Posterior cingulate gyrus (tissue), 11 donors: ENCODE measurements at regions not wholly inside any gene's neighbourhood (a gene's known extent, or its start where the extent isn't known, plus 50 kb on each side); places are given as distances from the start of the nearest gene placed in this dataset.
A peak's percentile ranks its signal among the peaks of the same experiment; 100 is the strongest.
"Not testable (repeated sequence)": the region's sequence is repeated elsewhere in the genome, so short reads cannot be mapped to it uniquely, and the experiment has no call there.

Experiments used
- DNase-seq, 10 donors: peaks; one replicate each; pipeline versions ENCODE4 v3.0.0 to v3.0.0-alpha.2; 2020 to 2021; ENCODE audit warnings: mixed read lengths in 3 of 10
- intact Hi-C: fragments of 100-400 bp; cut with DNase I; formaldehyde crosslinking; loops from one replicate; pipeline ENCODE4 v1.15.1; 2023

DNA sequence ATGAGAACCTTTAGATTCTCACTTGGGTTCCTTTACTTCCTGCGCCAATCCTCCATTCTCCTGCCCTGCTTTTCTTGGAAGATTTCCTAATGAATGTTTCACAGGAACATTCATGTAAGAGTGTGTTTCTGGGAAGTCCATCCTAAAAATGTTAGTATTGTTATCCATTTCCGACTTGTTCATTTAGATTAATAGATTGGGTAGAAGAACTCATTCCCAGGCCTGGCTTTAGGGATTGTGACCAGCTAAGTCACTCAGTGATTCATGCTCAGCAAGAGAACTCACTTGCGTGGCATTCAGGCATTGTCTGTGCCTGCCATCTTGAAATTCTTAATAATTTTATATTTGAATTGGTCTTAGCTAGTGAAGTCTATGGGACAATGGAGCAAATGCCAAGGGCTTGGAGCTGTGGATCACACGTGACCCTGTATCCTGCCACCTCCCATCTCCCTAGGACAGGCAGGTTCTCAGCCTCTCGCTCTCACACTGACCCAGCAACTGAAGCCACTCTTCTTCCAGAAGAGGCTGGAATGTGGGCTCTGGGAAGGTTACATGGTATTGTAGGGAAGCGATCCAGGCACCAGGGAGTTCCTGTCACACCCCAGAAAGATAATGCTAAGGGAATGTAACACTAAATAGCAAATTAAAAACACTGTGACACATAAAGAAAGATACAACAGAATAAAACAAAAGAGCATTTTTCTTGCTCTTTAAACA, 562.1 kb downstream of the TMA16 start:
- intact Hi-C loops: no loop called here
- no peak for DNase-seq

- intact Hi-C loops: no loop called here
- no peak for DNase-seq
These were observed 564.4 kb downstream of the TMA16 start for GRCh38 chr4:164058776-164059445.

DNA sequence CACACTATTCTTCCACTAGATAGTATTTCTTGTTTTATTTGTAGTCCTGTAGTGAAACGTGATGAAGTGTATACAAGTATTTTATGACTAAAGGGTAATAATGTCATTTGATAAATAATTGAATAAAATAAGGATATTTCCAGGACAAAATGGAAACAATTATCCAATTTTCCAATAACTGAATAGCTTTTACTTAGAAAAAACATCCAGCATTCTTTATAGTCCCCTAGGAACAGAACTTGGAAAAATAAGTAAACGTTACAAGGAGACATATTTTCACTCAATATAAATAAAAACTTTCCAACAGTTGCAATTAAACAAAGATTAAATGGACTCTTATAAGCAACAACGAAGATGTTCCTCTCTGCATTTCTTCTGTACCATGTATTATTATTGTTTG, 566.0 kb downstream of the TMA16 start:
- intact Hi-C loops: no loop called here
- no peak for DNase-seq

DNA sequence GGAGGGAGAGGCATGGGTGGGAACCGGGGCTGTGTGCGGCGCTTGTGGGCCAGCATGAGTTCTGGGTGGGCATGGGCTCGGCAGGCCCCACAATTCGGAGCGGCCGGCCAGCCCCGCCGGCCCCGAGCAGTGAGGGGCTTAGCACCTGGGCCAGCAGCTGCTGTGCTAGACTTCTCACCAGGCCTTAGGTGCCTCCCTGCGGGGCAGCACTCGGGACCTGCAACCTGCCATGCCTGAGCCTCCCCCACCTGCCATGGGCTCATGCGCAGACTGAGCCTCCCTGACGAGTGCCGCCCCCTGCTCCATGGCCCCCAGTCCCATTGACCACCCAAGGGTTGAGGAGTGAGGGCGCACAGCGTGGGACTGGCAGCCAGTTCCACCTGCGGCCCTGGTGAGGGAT, 573.9 kb downstream of the TMA16 start:
- peak in 2 of 10 donors; percentile 44 to 67 for DNase-seq
- intact Hi-C loops: no loop called here

DNA sequence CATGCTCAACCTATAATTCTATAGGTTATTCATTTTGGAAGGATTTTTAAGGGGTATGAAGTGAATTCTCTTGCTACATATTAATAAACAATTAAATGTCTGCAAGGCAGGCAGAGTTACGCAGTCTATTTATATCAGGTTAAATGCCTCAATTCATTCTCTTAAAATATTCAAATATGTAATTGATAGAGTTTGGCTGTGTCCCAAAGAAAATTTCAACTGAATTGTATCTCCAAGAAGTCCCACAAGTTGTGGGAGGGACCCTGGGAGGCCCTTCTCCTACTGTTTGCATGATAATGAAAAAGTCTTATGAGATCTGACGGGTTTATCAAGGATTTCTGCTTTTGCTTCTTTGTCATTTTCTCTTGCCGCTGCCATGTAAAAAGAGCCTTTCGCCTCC, 576.1 kb downstream of the TMA16 start:
- no peak for DNase-seq
- intact Hi-C loops: no loop called here

DNA sequence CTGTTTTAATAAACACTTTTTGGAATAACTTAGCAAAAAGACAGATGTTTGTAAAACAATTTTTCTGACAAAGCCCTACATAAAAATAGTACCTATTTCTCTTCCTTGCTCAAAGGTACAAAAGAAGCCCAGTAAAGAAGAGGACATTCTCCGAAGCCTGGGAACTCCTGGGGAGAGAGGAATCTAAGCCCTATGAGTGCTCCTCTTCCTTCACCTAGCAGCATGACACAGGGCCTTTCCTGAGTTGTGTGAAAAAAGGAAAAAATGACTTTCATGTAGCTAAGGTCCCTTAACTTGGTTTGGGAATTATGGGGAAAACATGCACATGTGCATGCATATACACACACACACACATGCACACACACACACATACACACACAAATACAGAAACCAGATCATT, 586.9 kb downstream of the TMA16 start:
- intact Hi-C loops: no loop called here
- no peak for DNase-seq

DNA sequence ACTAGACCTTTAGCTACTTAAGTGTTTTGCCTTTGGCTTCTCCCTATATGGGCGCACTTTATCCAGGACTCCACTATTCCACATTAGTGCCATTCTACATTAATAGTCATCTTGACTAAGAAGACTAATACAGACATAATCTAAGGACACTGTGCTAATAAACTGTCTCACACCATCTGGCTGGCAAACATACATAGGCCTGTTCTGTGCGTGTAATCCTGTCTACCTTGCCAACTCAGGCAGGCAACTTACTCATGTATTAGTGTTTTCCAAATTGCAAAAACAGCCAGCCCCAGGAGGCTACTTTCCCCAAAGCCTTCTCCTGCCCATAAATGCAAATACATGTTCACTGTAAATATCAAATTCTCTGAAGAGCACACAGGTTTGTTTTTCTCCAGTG, 587.3 kb downstream of the TMA16 start:
- intact Hi-C loops: no loop called here
- no peak for DNase-seq

- no peak for DNase-seq
- intact Hi-C loops: no loop called here
These were observed 593.2 kb downstream of the TMA16 start for GRCh38 chr4:164087733-164088132.

- DNase-seq: no peak
- intact Hi-C loops: no loop called here
These were observed 601.0 kb downstream of the TMA16 start for GRCh38 chr4:164095313-164096110.

DNA sequence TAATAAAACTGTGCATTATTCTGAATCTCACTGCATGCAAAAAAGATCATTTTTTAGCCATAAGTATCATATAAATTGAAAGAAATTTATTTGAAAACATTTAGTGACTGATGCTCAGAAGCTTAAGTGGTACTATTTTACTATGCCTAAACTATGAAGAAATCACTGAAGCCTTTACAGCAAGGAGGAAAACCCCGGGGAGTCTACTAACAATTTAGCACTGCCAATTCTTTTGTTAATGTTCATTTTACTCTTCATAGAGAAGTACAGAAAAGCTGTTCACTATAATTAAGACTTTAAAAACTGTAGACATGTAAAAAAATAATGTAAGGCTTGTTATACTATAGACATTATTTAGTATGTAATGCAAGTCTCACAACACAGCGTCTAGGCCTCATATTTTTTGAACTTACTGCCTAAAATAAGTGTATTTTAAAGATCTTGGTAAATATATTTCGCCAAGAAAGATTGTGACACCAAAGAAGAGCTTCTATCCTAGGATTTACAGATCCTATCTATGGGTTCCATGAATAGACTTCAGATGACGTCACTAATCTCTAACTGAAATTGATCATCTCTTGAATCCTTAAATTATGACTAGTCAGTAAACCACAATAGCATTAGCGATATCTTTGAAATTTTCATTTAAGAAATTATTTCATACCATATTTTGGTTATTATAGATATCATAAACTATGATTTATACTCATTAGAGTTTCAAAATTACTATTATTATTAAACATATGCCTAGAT, 602.5 kb downstream of the TMA16 start:
- no peak for DNase-seq
- intact Hi-C loops: no loop called here

GRCh38 chr4:164100741-164101365, 606.4 kb downstream of the TMA16 start:
- intact Hi-C loops: not testable (repeated sequence)
- DNase-seq: peak in 2 of 10 donors; percentile 34 to 65

DNA sequence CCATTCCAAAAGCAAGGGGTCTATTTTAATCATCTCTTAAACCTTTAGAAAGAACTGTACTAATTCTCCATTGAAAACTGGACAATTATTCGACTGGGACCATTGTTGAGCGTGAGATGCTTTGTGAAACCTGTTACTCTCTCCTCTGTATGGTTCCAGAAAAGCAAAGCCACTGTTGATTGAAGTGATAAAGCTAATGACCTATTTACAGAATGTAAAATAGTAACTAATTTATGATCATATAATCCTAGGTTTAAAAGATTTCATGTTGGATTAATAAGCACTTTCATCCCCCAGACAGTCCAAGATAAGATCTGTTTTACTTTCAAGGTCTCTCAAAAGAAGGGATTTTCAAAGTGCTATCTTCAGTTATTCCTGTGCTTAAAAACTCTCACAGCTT, 614.5 kb downstream of the TMA16 start:
- intact Hi-C loops: no loop called here
- no peak for DNase-seq

- intact Hi-C loops: no loop called here
- DNase-seq: no peak
These were observed 615.0 kb downstream of the TMA16 start for GRCh38 chr4:164109503-164109902.

DNA sequence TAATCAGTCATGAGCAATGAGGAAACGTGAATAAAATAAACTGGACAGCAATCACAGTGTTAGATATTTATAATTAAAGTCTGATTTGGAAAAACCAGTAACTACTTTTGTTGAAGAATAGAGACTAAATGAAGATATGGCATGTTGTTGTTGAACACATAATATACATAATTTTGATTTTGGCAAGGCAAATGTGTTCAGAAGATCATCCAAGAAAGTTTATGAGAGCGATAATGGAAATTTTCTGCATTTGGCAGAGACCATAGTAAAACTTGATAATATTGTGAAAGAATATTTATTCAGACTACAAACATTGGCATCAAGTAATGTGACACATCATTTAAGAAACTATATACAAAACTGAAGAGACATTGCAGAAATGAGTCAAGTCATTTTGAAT, 620.7 kb downstream of the TMA16 start:
- intact Hi-C loops: no loop called here
- DNase-seq: no peak

- no peak for DNase-seq
- intact Hi-C loops: no loop called here
These were observed 621.8 kb downstream of the TMA16 start for GRCh38 chr4:164116286-164116685.

- DNase-seq: no peak
- intact Hi-C loops: no loop called here
These were observed 619.5 kb upstream of the SMIM31 start for GRCh38 chr4:164134388-164134787.

DNA sequence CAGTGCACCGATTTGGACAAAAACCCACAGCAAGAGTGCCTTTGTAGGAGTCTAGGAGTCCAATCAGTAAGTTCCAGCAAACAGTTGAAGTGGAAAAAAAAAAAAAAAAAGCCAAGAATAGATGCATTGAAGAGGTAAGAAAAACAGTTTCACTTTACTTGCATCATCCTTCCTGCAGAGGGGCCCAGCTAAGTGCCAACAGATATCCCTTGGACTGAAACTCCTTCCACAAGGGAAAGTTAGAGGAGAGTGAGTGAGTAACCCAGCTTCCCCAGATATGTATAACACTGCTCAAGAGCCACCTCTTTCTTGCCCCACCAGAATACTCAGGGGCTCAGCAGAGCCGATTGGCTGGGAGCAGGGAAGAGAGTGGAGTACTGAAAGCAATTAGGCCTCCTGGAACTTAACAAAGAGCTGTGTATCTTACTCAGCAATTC, 617.7 kb upstream of the SMIM31 start:
- intact Hi-C loops: no loop called here
- no peak for DNase-seq

DNA sequence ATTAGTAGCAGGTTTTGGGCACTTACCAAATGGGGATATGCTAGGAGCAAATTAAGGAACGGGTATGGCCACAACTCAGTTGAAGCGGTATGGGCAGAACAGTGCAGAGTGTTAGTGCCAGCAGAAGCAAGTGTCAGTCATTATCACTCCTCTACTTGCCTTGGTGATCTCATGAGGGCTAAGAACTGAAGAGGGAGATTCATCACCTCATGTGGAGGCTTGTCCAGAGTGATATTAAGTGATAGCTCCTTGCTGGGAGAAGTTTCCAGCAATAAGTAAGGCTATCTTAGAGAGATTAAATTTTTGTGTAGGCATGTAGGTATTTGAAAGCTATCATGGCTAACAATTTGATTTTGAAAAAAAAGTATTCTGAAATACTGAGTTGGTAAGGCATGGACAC, 615.4 kb upstream of the SMIM31 start:
- intact Hi-C loops: no loop called here
- DNase-seq: no peak

DNA sequence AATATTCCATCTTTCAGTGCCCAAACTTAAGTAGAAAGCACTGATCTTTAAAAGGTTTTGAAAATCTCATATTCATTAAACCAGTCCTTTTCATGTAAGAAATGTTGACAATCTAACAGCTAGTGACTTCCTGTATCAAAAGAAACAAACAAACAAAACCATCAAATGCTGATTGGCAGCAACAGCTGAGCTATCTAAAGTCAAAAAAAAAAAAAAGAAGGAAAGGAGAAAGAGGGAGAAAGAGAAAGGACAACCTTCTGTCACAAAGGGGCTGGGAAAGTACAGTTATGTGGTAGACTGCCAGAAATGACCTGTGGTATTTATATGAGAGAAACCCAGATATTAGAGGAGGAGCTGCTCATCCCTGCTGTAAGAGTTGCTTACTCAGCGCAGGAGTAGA, 614.6 kb upstream of the SMIM31 start:
- DNase-seq: no peak
- intact Hi-C loops: no loop called here

DNA sequence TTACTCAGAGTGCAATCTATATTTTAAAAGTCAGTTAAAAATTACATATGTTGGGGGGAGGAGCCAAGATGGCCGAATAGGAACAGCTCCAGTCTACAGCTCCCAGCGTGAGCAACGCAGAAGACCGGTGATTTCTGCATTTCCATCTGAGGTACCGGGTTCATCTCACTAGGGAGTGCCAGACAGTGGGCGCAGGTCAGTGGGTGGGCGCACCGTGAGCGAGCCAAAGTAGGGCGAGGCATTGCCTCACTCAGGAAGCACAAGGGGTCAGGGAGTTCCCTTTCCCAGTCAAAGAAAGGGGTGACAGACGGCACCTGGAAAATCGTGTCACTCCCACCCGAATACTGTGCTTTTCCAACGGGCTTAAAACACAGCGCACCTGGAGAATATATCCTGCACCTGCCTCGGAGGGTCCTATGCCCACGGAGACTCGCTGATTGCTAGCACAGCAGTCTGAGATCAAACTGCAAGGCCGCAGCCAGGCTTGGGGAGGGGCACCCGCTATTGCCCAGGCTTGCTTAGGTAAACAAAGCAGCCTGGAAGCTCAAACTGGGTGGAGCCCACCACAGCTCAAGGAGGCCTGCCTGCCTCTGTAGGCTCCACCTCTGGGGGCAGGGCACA, 612.1 kb upstream of the SMIM31 start:
- intact Hi-C loops: not testable (repeated sequence)
- DNase-seq: peak in 3 of 10 donors; percentile 59 to 67 (median 60)
